HCT116 (cell line): ENCODE measurements at regions not wholly inside any gene's neighbourhood (a gene's known extent, or its start where the extent isn't known, plus 50 kb on each side); places are given as distances from the start of the nearest gene placed in this dataset.

ENCODE experiments used
- ATAC-seq: fragments of 200-7000 bp; cut with Tn5 transposase; 2 replicates; pipeline ENCODE4 v1.9.1; 2020; ENCODE audit warnings: mild to moderate bottlenecking, moderate library complexity
- BruUV-seq: library from RNA; stranded (reverse); fragments of 400-500 nt; replicated peaks from 2 replicates; lab custom pipeline; 2021; lab: Mats Ljungman, UMichigan
- CTCF ChIA-PET: fragments of 300-600 bp; sonication (Branson Sonifier 250); formaldehyde crosslinking; loops from one replicate; lab custom pipeline; 2021; ENCODE audit warnings: antibody characterized with exemption; lab: Charles Lee
- POLR2A ChIA-PET: fragments of 300-600, 350-600 bp; sonication (Branson Sonifier 250); formaldehyde crosslinking; loops from one replicate; lab custom pipeline; 2021; ENCODE audit warnings: antibody characterized with exemption; lab: Charles Lee
- RAD21 ChIA-PET, 2 experiments: fragments of 300-600 bp; sonication (Branson Sonifier 250); formaldehyde crosslinking; loops; one replicate each; lab custom pipeline; 2023; ENCODE audit warnings: low total read pairs in 2 of 2; ENCODE audit not compliant: uncharacterized antibody in 2 of 2, unreplicated experiment in 2 of 2, low non-redundant PET in 1 of 2; lab: Charles Lee
- DNase-seq: peaks from one replicate; pipeline ENCODE4 v3.0.0-alpha.2; 2010; ENCODE audit warnings: low read depth, low spot score
- H2AFZ ChIP-seq: fragments of 200-600 bp; shearing (Covaris generic), sonication (generic); 2 replicates; pipeline ENCODE4 v1.6.1; 2017; ENCODE audit warnings: low read depth, mixed run types, mixed read lengths, antibody characterized with exemption, low read length; ENCODE audit not compliant: poor library complexity, severe bottlenecking
- H3K27ac ChIP-seq: 2 replicates; pipeline ENCODE4 v1.5.1; 2012; ENCODE audit warnings: low read depth, low read length
- H3K27me3 ChIP-seq: fragments of 200-600 bp; sonication (generic); 2 replicates; pipeline ENCODE4 v1.6.1; 2016; ENCODE audit warnings: mixed run types, low read length, mixed read lengths; ENCODE audit not compliant: insufficient read depth
- H3K36me3 ChIP-seq, 2 experiments: fragments of 200-500 bp in 1 of 2; fragments of 200-600 bp in 1 of 2; sonication (Bioruptor generic) in 1 of 2; sonication (generic) in 1 of 2; 2 replicates each; pipeline versions ENCODE4 v1.5.1 to v1.6.1; 2014 to 2016; ENCODE audit warnings: low read length in 2 of 2, inconsistent platforms in 1 of 2, mixed read lengths in 1 of 2, mixed run types in 1 of 2; ENCODE audit not compliant: insufficient read depth in 2 of 2, control insufficient read depth in 1 of 2
- H3K4me1 ChIP-seq, 2 experiments: fragments of 200-600 bp in 1 of 2; sonication (generic) in 1 of 2; 2 replicates each; pipeline versions ENCODE4 v1.5.1 to v1.6.1; 2012 to 2017; ENCODE audit warnings: low read length in 2 of 2, inconsistent platforms in 1 of 2, mild to moderate bottlenecking in 1 of 2, mixed read lengths in 1 of 2, mixed run types in 1 of 2, moderate library complexity in 1 of 2; ENCODE audit not compliant: insufficient read depth in 2 of 2, control insufficient read depth in 1 of 2
- H3K4me2 ChIP-seq: fragments of 200-600 bp; sonication (generic); 2 replicates; pipeline ENCODE4 v1.6.1; 2017; ENCODE audit warnings: mixed run types, low read length, mixed read lengths
- H3K4me3 ChIP-seq, 2 experiments: fragments of 200-600 bp in 1 of 2; sonication (generic) in 1 of 2; replicated peaks in 1 of 2; 2 replicates each; pipeline ENCODE4 v1.5.1; 2011 to 2016; ENCODE audit warnings: low read length in 2 of 2, control low read depth in 1 of 2, low read depth in 1 of 2, mild to moderate bottlenecking in 1 of 2, mixed read lengths in 1 of 2, mixed run types in 1 of 2
- H3K79me2 ChIP-seq: fragments of 200-600 bp; sonication (generic); 2 replicates; pipeline ENCODE4 v1.6.1; 2017; ENCODE audit warnings: mild to moderate bottlenecking, mixed run types, low read length, moderate library complexity, mixed read lengths; ENCODE audit not compliant: insufficient read depth
- H3K9ac ChIP-seq: fragments of 200-600 bp; sonication (generic); 2 replicates; pipeline ENCODE4 v1.6.1; 2016; ENCODE audit warnings: low read length, mixed read lengths
- H3K9me2 ChIP-seq: fragments of 200-600 bp; sonication (generic), shearing (Covaris generic); 2 replicates; pipeline ENCODE4 v1.6.1; 2017; ENCODE audit warnings: mixed run types, mild to moderate bottlenecking, moderate library complexity; ENCODE audit not compliant: insufficient read depth
- H3K9me3 ChIP-seq, 2 experiments: fragments of 200-500 bp in 1 of 2; fragments of 200-600 bp in 1 of 2; sonication (Bioruptor generic) in 1 of 2; sonication (generic) in 1 of 2; 2 replicates each; pipeline ENCODE4 v1.6.1; 2014 to 2017; ENCODE audit warnings: low read length in 2 of 2, mixed read lengths in 2 of 2, inconsistent platforms in 1 of 2, low read depth in 1 of 2, mild to moderate bottlenecking in 1 of 2, mixed run types in 1 of 2, moderate library complexity in 1 of 2; ENCODE audit not compliant: control insufficient read depth in 1 of 2, insufficient read depth in 1 of 2
- H4K20me1 ChIP-seq: fragments of 200-600 bp; sonication (generic), shearing (Covaris generic); 2 replicates; pipeline ENCODE4 v1.6.1; 2017; ENCODE audit warnings: mixed run types, mild to moderate bottlenecking, moderate library complexity; ENCODE audit not compliant: insufficient read depth
- ATF3 ChIP-seq: IDR thresholded peaks from 2 replicates; pipeline ENCODE4 v1.6.1; 2012
- CBX3 ChIP-seq: IDR thresholded peaks from 2 replicates; pipeline ENCODE4 v1.6.1; 2012; ENCODE audit warnings: low read depth
- EGR1 ChIP-seq: IDR thresholded peaks from 2 replicates; pipeline ENCODE4 v1.6.1; 2012; ENCODE audit warnings: low read depth
- EZH2phosphoT487 ChIP-seq: fragments of 200-600 bp; IDR thresholded peaks from 2 replicates; pipeline ENCODE4 v1.6.1; 2018; ENCODE audit warnings: antibody characterized with exemption, borderline replicate concordance
- FOSL1 ChIP-seq: IDR thresholded peaks from 2 replicates; pipeline ENCODE4 v1.6.1; 2012; ENCODE audit warnings: low read depth
- JUND ChIP-seq: IDR thresholded peaks from 2 replicates; pipeline ENCODE4 v1.6.1; 2012
- SP1 ChIP-seq: IDR thresholded peaks from 2 replicates; pipeline ENCODE4 v1.6.1; 2012; ENCODE audit warnings: low read depth
- SRF ChIP-seq: IDR thresholded peaks from 2 replicates; pipeline ENCODE4 v1.6.1; 2012; ENCODE audit warnings: low read depth
- ZFX ChIP-seq: fragments of 450-650 bp; IDR thresholded peaks from 2 replicates; pipeline ENCODE4 v1.6.1; 2017
- intact Hi-C: fragments of 100-400 bp; cut with micrococcal nuclease; formaldehyde crosslinking; loops from 2 replicates; pipeline ENCODE4 v1.10.0; 2022

GRCh38 chr2:118738524-118739308 lies 108.7 kb downstream of the EN1 start:
- intact Hi-C loops, result no loop called here
- H3K27me3 ChIP-seq, result no peaks in the 10 kb centered on the region
- H4K20me1 ChIP-seq, result no peaks in the 10 kb centered on the region
- H3K4me1 ChIP-seq, result peaks cover 9 to 16% of the 10 kb centered on the region in 2 experiments
- H3K9me2 ChIP-seq, result no peaks in the 10 kb centered on the region
- H3K9me3 ChIP-seq, result no peaks in the 10 kb centered on the region
- peak overlapping the region; percentile 67 for H3K4me2 ChIP-seq
- BruUV-seq, result no TSS peak
- peak overlapping the region; percentile 36 for H3K9ac ChIP-seq
- ATAC-seq (peak; percentile 98), DNase-seq (peak; percentile 71)
- H2AFZ ChIP-seq, result peak overlapping the region; percentile 90
- H3K27ac ChIP-seq, result peak overlapping the region; percentile 30; the same call in 1 of the 2 replicates
- no peaks in the 10 kb centered on the region for H3K36me3 ChIP-seq
- ChIA-PET CTCF (interaction anchor here (0.6 to 1.1 kb wide), 2 partner anchors 44 to 117 kb away, joined by 3 to 4 read pairs; no protein-coding TSS in a partner anchor), RAD21 (no interaction called here), POLR2A (no interaction called here)
- no peaks in the 10 kb centered on the region for H3K79me2 ChIP-seq
- peak overlapping the region in 1 of 2 experiments; percentile 5; a peak in 1 of 4 replicates for H3K4me3 ChIP-seq
- peak; percentile 21; the same call in 1 of the 2 replicates for TF ChIP-seq SP1
- TF ChIP-seq SRF, result no peak
- TF ChIP-seq FOSL1, result peak; percentile 80
- no peak for TF ChIP-seq ATF3
- TF ChIP-seq EGR1, result no peak
- TF ChIP-seq JUND, result peak; percentile 76
- TF ChIP-seq CBX3, result 0 out of 2 replicates have a peak, but pooled peaks have one; percentile 31

- peak overlapping the region; percentile 67 for H3K4me2 ChIP-seq
Observed at GRCh38 chr2:118738106-118738505, 109.3 kb downstream of the EN1 start.

More at GRCh38 chr2:118738106-118738505, 109.3 kb downstream of the EN1 start:
- RAD21 ChIA-PET, result no interaction called here
- Histone ChIP-seq H3K27me3 (no peaks in the 10 kb centered on the region), H3K79me2 (no peaks in the 10 kb centered on the region), H3K9me2 (no peaks in the 10 kb centered on the region), H3K9ac (no peak overlapping the region), H3K9me3 (no peaks in the 10 kb centered on the region), H3K4me1 (peaks cover 9 to 16% of the 10 kb centered on the region in 2 experiments), H4K20me1 (no peaks in the 10 kb centered on the region), H2AFZ (peak overlapping the region; percentile 90), H3K27ac (no peak overlapping the region), H3K36me3 (no peaks in the 10 kb centered on the region), H3K4me3 (peak overlapping the region in 1 of 2 experiments; percentile 5; a peak in 1 of 4 replicates)
- DNase-seq (no peak), ATAC-seq (peak; percentile 15; the same call in 1 of the 2 replicates)
- POLR2A ChIA-PET, result no interaction called here
- BruUV-seq, result no TSS peak
- no peak for TF ChIP-seq ZFX
- no peak for TF ChIP-seq EZH2phosphoT487
- intact Hi-C loops, result no loop called here
- CTCF ChIA-PET, result interaction anchor here (0.6 to 1.1 kb wide), 2 partner anchors 45 to 117 kb away, joined by 3 to 4 read pairs; no protein-coding TSS in a partner anchor
